HEK293T (cell line): ENCODE measurements at regions not wholly inside any gene's neighbourhood (a gene's known extent, or its start where the extent isn't known, plus 50 kb on each side); places are given as distances from the start of the nearest gene placed in this dataset.

ENCODE experiments used
- CTCF ChIA-PET: fragments of 350-600 bp; formaldehyde crosslinking; extraction: SDS; loops from one replicate; lab custom pipeline; 2021; ENCODE audit warnings: antibody characterized with exemption, inconsistent platforms; lab: Yijun Ruan, JAX
- POLR2A ChIA-PET: fragments of 350-600 bp; formaldehyde crosslinking; extraction: SDS; loops from one replicate; lab custom pipeline; 2020; ENCODE audit warnings: antibody characterized with exemption, inconsistent platforms; lab: Yijun Ruan, JAX
- DNase-seq: peaks from one replicate; pipeline ENCODE4 v3.0.0; 2012; ENCODE audit warnings: mixed read lengths; ENCODE audit errors: extremely low spot score
- ARNT ChIP-seq: fragments of 450-650 bp; IDR thresholded peaks from 2 replicates; pipeline ENCODE4 v1.6.1; 2017; ENCODE audit warnings: mild to moderate bottlenecking
- BHLHE40 ChIP-seq: fragments of 450-650 bp; IDR thresholded peaks from 2 replicates; pipeline ENCODE4 v1.6.1; 2016; ENCODE audit warnings: mild to moderate bottlenecking, moderate library complexity, borderline replicate concordance
- CTBP1 ChIP-seq: fragments of 450-650 bp; IDR thresholded peaks from 2 replicates; pipeline ENCODE4 v1.6.1; 2016; ENCODE audit warnings: borderline replicate concordance
- ELF4 ChIP-seq: fragments of 450-650 bp; IDR thresholded peaks from 2 replicates; pipeline ENCODE4 v1.6.1; 2017; ENCODE audit warnings: antibody characterized with exemption
- FOXA1 ChIP-seq: fragments of 450-650 bp; IDR thresholded peaks from 2 replicates; pipeline ENCODE4 v1.6.1; 2016; ENCODE audit warnings: mild to moderate bottlenecking
- FOXK2 ChIP-seq: fragments of 450-650 bp; IDR thresholded peaks from 2 replicates; pipeline ENCODE4 v1.6.1; 2016; ENCODE audit warnings: mild to moderate bottlenecking
- FOXM1 ChIP-seq: fragments of 450-650 bp; IDR thresholded peaks from 2 replicates; pipeline ENCODE4 v1.6.1; 2017; ENCODE audit warnings: mild to moderate bottlenecking, borderline replicate concordance
- HDGF ChIP-seq: fragments of 450-650 bp; IDR thresholded peaks from 2 replicates; pipeline ENCODE4 v1.6.1; 2017; ENCODE audit warnings: antibody characterized with exemption, borderline replicate concordance
- L3MBTL2 ChIP-seq: fragments of 450-650 bp; conservative IDR thresholded peaks from 2 replicates; pipeline ENCODE4 v1.6.1; 2016; ENCODE audit warnings: mild to moderate bottlenecking
- LEF1 ChIP-seq: fragments of 450-650 bp; IDR thresholded peaks from 2 replicates; pipeline ENCODE4 v1.6.1; 2017; ENCODE audit warnings: mild to moderate bottlenecking, borderline replicate concordance
- NFRKB ChIP-seq: fragments of 450-650 bp; IDR thresholded peaks from 2 replicates; pipeline ENCODE4 v1.6.1; 2016; ENCODE audit warnings: mild to moderate bottlenecking, moderate library complexity
- PKNOX1 ChIP-seq: fragments of 450-650 bp; IDR thresholded peaks from 2 replicates; pipeline ENCODE4 v1.6.1; 2016
- SP1 ChIP-seq: fragments of 450-650 bp; IDR thresholded peaks from 2 replicates; pipeline ENCODE4 v1.6.1; 2017
- SUZ12 ChIP-seq: fragments of 450-650 bp; IDR thresholded peaks from 2 replicates; pipeline ENCODE4 v1.6.1; 2016; ENCODE audit warnings: mild to moderate bottlenecking
- TARDBP ChIP-seq: fragments of 450-650 bp; IDR thresholded peaks from 2 replicates; pipeline ENCODE4 v1.6.1; 2016
- ZNF384 ChIP-seq: fragments of 450-650 bp; IDR thresholded peaks from 2 replicates; pipeline ENCODE4 v1.6.1; 2016

GRCh38 chr15:81523867-81524266, 149.9 kb upstream of the TMC3 start:
- no peak for TF ChIP-seq BHLHE40
- no peak for TF ChIP-seq ELF4
- no peak for TF ChIP-seq HDGF
- no peak for TF ChIP-seq LEF1
- ChIA-PET POLR2A (no interaction called here), CTCF (no interaction called here)
- DNase-seq: no peak

- DNase-seq: no peak
- CTCF ChIA-PET: no interaction called here
- TF ChIP-seq TARDBP (no peak), HDGF (no peak), ARNT (no peak), NFRKB (no peak), ELF4 (no peak), PKNOX1 (no peak), FOXA1 (no peak)
- POLR2A ChIA-PET: no interaction called here
Observed at GRCh38 chr15:81520480-81520879, 146.5 kb upstream of the TMC3 start.

- POLR2A ChIA-PET: no interaction called here
- CTCF ChIA-PET: interaction anchor here (0.7 kb wide), 1 partner anchor 236 kb away, joined by 3 read pairs; no protein-coding TSS in a partner anchor
- DNase-seq: no peak
- TF ChIP-seq HDGF (no peak), PKNOX1 (no peak), CTBP1 (no peak), ZNF384 (no peak), LEF1 (no peak), SP1 (no peak), L3MBTL2 (no peak), TARDBP (no peak), SUZ12 (no peak), BHLHE40 (no peak), ELF4 (no peak), ARNT (no peak), NFRKB (no peak), FOXK2 (no peak), FOXA1 (no peak), FOXM1 (no peak)
Observed at GRCh38 chr15:81516461-81516860, 142.4 kb upstream of the TMC3 start.

GRCh38 chr15:81516012-81516411, 142.0 kb upstream of the TMC3 start:
- DNase-seq: no peak
- ChIA-PET POLR2A (no interaction called here), CTCF (interaction anchor here (0.6 to 0.7 kb wide), 2 partner anchors 237 to 1257 kb away, joined by 3 read pairs; no protein-coding TSS in a partner anchor)
- TF ChIP-seq HDGF: no peak

GRCh38 chr15:81514725-81515124, 140.7 kb upstream of the TMC3 start:
- POLR2A ChIA-PET: no interaction called here
- DNase-seq: no peak

GRCh38 chr15:81511138-81511537, 137.1 kb upstream of the TMC3 start:
- no peak for DNase-seq
- CTCF ChIA-PET: interaction anchor here (0.6 kb wide), 1 partner anchor 1102 kb away, joined by 5 read pairs; no protein-coding TSS in a partner anchor
- POLR2A ChIA-PET: no interaction called here
- TF ChIP-seq FOXM1: no peak
- TF ChIP-seq SUZ12: no peak
- no peak for TF ChIP-seq LEF1
- no peak for TF ChIP-seq ZNF384
- no peak for TF ChIP-seq L3MBTL2
- TF ChIP-seq ELF4: no peak
- TF ChIP-seq FOXA1: no peak
- TF ChIP-seq PKNOX1: no peak
- no peak for TF ChIP-seq NFRKB
- no peak for TF ChIP-seq HDGF
- TF ChIP-seq BHLHE40: no peak
- TF ChIP-seq FOXK2: no peak
- TF ChIP-seq TARDBP: no peak
- TF ChIP-seq ARNT: no peak

More at GRCh38 chr15:81514725-81515124, 140.7 kb upstream of the TMC3 start:
- TF ChIP-seq L3MBTL2: no peak
- no peak for TF ChIP-seq PKNOX1
- no peak for TF ChIP-seq ELF4
- no peak for TF ChIP-seq BHLHE40
- TF ChIP-seq ARNT: no peak
- CTCF ChIA-PET: no interaction called here

GRCh38 chr15:81507831-81508230, 133.8 kb upstream of the TMC3 start:
- TF ChIP-seq FOXK2: no peak
- no peak for TF ChIP-seq ELF4
- TF ChIP-seq BHLHE40: no peak
- TF ChIP-seq LEF1: no peak
- no peak for TF ChIP-seq SP1
- TF ChIP-seq CTBP1: no peak
- no peak for TF ChIP-seq NFRKB
- no peak for TF ChIP-seq TARDBP
- no peak for TF ChIP-seq ZNF384
- TF ChIP-seq SUZ12: no peak
- TF ChIP-seq HDGF: no peak
- TF ChIP-seq FOXA1: no peak
- TF ChIP-seq ARNT: no peak
- no peak for TF ChIP-seq PKNOX1
- no peak for TF ChIP-seq L3MBTL2
- TF ChIP-seq FOXM1: no peak
- ChIA-PET CTCF (no interaction called here), POLR2A (no interaction called here)
- no peak for DNase-seq
